NCI-H2196 (cell line): ENCODE measurements at regions not wholly inside any gene's neighbourhood (a gene's known extent, or its start where the extent isn't known, plus 50 kb on each side); places are given as distances from the start of the nearest gene placed in this dataset.
"Not testable (repeated sequence)": the region's sequence is repeated elsewhere in the genome, so short reads cannot be mapped to it uniquely, and the experiment has no call there.

Experiments
- DNase-seq: peaks from one replicate; lab custom pipeline; 2025; ENCODE audit not compliant: unreplicated experiment; lab: John Stamatoyannopoulos, UW

DNA sequence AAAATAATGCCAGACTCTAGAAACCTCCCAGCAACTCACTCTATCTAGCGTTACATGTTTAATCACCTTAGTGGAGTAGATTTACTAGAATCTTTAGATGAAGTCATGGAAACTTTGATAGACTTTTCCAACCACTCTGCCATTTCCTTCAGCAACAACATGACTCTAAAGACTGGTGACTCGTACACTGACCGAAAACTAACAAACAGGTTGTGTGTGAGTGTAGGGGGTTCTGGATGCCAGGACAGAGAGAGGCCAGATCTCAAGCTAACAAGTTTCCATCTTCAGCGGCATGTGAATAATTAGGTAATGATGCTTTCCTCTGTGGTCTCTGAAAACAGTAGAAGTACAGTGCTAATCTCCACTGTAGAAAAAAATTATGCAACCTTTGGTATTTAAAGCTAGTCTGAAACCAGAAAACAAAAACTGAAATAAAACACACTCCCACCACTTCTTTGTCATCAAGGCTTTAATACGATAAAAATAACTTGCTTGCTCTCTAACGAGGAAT lies 286.4 kb downstream of the PRDM5 start:
- DNase-seq = no peak

DNA sequence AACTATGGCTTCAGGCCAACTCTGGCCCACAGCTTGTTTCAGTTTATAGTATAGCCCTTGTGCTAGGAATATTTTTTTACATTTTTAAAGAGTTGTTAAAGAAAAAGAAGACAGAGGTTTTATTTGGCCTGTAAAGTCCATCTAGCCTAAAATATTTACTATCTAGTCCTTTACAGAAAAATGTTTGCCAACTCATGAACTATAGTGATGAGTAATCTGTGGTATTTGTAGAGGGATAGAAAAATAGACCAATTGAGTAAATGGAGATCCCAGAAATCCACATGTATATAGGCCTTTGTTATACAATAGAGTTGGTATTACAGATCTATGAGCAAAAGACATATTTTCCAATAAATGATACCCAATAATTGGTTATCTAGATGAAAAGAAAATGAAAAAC lies 288.7 kb downstream of the PRDM5 start:
- no peak for DNase-seq

DNA sequence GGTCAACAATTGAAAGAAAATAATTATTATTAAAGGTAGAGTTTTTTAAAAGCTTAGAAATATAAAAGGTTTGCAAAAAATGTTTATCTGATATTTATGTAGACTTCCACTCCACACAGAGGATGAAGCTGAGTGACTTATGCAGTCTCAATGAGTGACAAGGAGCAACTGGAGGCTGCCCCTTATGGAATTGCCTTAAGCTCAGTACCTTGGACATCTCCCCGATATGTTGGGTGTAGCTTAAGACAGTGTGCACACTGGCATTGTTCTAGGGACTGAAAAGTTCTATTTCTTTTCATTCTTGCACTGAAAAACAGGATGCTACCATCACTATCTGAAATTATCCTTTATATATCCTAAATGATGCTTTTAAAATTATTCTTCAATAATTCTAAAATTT lies 292.1 kb downstream of the PRDM5 start:
- no peak for DNase-seq

DNA sequence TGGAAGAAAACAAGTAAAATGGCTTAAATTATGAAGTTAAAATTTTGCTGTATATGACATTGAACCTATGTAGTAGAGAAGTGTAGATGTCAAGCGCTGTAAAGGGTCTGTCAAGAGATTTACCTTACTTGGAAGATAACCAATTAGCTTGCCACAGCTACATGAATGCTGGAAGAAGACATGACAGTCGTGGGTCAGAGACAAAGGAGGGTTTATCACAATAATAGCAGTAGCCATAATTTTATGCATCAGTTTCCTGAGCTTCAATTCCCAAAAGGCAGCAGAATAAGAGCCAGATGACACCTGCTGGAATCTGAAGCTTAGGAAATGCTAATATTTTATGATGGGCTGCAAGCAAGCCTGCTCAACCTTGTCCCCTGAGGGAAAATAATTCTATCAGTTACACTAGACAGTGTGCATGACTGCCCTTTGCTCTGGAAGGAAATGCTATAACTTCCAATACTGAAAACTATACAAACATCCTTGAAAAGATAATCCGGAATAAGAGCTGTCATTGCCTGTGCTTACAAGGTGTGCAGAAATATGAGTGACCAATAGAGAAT lies 292.9 kb downstream of the PRDM5 start:
- DNase-seq = no peak

DNA sequence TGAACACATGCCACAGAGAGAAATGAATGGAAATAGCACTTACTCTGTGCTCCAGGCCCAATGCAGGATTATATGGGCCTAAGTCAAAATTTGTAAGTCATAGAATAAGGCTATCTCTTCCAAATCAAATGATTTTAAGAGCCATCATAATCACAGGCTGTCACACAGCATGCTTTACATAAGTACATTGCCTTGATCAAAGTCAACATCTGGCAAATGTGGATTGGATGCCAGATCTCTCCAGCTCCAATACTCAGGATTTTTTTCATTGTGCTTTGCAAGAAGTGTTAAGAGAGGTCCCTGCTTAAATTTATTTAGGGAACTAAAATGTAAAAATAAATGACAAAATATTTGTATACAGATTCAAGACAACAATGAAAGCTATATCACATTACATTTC lies 299.9 kb downstream of the PRDM5 start:
- no peak for DNase-seq

DNA sequence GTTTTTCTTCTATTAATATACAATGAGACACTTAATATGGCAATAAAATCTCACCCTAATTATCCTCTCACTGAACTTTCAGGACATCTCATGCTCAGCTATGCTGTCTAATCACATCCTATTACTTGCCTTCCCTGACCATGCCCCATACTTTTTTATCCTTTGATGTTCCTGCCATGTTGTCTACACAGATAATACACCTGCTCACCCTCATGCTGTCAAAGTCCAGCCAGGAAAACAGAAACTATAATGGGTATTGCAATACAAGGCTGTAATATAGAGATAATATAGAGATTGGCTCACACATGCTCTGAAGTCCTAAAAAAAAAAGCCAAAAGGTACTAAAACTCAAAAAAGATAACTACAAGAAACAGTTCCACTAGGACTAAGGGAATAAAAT lies 305.4 kb downstream of the PRDM5 start:
- no peak for DNase-seq

DNA sequence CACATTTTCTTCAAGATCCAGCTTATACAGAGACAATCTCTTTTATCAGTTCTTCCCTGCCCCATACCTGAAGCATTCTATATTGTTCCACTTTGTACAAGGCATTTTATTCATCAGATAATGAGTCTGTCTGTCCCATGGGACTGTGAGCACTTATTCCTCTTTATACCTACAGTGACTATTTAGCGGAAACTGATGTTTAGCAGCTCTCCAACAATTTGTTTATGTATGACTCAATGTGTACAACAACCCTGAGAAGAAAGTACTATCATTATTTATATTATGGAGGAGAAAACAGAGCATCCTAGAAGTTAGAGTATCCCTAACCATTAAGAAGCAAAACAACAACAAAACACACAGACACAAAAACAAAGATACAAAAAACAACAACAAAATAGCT lies 306.5 kb downstream of the PRDM5 start:
- no peak for DNase-seq

DNA sequence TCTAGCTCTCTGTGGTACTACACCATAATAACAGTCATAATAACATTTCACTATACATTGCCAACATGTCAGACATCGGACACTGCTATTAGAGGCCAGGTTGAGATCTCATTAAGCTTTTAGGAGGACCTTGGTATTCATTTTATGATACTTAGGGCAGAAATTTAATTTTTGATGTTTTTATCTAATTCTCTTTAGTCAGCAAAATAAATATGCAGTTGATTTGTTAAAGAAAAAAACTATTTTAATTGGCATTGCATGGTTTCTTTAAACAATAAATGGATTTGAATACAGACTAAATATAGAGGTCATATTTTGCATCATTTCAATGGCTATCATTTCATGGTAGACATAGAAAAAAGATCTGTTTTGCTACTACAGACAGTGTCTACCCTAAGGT lies 308.7 kb downstream of the PRDM5 start:
- no peak for DNase-seq

DNA sequence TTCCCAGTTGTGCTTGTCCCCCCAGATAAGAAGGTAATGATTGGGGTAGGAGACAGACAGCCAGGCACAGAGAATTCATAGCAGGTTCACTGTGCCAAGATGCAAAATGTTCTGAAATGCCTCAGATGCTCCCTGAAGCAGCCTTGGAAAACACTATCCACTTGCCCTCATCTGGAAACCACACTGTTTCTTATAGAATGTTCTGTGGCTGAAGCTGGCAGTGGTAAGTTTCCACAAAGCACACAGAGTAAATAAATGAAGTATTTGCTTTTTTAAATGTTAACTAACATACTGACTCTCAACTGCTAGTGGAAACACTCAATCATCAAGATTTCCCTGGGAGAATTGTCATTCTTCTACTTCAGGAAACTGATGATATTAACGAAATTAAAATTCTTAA lies 311.4 kb downstream of the PRDM5 start:
- DNase-seq = no peak

DNA sequence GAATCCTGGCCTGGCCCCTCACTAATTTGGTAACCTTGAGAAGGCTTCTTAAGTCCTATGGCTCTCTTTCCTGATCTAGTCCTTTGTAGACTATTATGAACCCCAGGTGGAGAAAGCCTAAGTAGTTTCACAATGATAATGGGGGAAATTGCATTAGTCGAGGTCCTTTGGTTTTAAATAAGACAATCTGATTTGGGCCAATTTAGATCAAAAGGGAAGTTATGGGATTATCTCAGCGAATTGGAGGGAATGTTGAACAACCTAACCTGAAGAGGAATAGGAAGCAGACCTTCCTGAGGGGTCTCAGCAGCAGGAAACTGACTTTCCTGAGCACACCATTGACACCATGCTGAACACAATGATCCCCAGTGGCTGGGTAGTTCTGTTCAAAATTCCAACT lies 331.5 kb downstream of the PRDM5 start:
- DNase-seq = no peak

DNA sequence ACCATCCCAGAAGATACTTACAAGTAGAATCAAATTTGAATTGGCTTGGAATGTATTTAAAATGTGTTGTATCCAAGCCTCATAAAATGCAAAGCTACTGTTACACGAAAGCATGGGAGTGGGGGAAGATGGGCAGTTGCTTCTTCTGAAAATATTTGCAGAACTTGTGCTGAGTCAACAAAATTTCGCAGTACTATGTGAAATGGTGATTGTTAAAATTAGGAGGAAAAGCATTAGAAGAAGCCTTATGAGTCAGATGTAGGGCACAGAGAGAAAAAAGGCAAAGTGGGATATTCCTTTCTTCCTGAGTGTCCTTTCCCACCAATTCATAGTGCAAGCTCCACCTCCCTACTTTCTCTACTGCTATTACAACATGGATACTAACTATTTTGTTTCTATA lies 332.7 kb downstream of the PRDM5 start:
- DNase-seq = no peak

DNA sequence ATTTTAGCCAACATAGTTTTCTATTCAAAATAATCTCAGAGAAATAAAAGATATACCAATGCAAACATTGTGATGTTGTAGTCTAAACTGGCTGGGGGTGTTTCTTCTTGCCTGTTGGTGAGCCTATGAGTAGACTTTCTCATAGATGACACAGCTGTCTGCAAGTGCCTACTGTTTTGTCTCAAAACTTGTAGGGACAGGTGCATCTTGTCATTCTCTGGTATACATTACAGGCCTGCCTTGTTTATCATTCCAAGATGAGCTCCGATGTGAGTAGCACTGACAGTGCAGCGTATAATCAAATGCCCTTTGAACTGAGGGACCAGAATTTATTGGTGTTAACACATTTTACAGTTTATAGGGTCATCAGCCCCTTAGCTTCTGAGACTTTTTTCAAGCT lies 353.8 kb downstream of the PRDM5 start:
- DNase-seq = no peak

DNA sequence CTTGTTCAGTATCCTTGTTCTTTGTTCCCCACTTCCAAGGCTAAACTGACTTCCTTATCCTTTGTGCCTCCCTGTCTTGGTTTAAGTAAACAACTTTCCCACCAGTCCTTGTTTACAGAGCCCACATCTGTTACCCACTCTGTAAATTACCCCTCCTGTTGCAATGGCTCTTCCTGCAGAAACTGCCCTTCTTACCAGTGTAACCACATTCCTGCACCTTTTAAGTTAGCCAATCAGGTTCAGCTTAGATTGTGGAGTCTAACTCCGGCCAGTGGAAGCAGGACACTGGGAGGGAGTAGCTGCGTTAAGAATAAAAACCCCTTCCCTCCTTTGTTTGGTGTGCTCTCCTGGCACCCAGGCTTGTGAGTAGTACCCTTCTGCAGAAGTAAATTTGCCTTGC lies 360.9 kb downstream of the PRDM5 start:
- no peak for DNase-seq

DNA sequence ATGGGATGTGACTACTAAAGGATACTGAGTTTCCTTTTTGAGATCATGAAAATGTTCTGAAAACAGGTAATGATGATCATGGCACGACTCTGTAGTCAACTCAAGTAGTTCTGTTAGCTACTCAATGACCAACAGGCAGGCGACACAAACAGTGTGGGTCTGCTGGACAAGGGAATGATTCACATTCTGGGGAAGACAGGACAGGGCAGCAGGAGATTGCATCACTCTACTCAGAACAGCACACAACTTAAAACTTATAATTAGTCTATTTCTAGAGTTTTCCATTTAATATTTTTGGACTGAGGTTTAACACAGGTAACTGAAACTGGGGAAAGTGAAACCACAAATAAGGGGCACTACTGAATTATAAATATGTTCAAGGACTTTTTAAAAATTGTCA lies 365.2 kb downstream of the PRDM5 start:
- DNase-seq = no peak

DNA sequence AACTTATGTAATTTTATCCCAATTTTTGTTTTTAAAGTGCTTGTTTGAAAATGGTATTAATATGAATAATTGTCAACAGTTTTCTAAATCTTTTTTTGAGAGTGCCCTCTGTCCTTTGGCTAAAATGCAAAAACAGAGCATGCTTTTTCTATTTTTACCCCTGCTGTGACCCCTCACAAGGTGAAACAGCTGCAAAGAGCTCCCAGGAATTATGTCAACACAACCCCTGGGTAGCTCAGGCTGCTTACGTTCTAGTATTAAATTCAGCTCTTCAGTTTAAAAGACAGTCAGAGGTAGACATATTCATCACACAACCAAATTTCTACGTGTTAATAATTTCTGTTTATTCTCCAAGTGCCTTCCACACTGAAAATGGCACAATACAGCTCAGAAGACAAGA lies 367.5 kb downstream of the PRDM5 start:
- DNase-seq = no peak

DNA sequence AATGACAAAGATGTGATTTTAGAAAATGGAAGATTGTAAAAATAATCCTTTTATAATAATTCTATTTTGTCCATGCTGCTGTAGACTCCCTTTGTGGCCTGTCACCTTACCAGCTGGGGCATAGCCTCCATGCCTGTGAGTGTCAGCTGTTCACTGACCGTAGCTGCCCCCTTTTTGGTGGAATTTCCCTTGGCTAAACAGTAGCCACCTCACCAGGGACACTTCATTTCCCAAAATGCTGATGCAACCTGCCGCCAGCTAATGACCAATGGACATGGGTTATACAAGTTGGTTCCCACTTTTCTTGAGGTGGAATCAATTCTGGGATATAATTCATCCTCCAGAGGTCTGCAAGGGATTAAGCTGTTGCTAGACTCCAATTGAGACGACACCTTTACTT lies 368.4 kb downstream of the PRDM5 start:
- DNase-seq = no peak

DNA sequence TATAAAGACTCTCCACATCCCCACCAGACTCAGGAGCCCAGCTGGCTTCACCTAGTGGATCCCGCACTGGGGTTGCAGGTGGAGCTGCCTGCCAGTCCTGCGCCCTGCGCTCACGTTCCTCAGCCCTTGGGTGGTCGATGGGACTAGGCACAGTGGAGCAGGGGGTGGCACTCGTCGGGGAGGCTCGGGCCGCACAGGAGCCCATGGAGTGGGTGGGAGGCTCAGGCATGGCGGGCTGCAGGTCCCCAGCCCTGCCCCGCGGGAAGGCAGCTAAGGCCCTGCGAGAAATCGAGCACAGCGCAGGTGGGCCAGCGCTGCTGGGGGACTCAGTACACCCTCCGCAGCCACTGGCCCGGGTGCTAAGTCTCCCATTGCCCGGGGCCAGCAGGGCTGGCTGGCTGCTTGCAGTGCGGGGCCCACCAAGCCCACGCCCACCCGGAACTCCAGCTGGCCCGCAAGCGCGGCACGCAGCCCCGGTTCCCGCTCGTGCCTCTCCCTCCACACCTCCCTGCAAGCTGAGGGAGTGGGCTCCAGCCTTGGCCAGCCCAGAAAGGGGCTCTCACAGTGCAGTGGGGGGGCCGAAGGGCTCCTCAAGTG lies 371.8 kb downstream of the PRDM5 start:
- DNase-seq = not testable (repeated sequence)

DNA sequence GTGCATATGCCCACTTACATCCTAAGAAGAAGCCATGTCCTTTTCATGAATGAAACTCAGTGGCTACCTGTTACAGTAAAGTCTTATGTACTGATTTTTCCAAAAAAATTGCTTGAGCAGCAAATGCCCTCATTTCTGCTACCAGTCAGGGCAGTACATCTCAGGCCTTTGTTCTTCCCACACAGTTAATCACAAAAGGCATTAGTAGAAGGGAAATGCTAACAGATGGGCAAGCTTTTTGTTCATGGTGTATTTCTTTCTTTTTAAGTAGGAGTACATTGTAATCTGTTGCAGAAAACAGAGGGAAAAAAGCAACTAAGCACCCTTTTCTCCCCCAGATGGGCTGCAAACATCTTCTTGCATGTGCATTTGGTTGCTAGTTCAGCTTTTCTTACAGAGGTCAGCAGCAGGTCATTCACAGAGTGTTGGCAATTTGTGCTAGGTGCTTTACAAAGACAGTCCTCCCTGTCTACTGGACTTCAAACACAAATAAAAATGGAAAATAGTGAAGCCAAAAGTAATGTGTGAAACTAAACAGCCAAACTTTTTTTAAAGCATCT lies 373.4 kb downstream of the PRDM5 start:
- DNase-seq = no peak

DNA sequence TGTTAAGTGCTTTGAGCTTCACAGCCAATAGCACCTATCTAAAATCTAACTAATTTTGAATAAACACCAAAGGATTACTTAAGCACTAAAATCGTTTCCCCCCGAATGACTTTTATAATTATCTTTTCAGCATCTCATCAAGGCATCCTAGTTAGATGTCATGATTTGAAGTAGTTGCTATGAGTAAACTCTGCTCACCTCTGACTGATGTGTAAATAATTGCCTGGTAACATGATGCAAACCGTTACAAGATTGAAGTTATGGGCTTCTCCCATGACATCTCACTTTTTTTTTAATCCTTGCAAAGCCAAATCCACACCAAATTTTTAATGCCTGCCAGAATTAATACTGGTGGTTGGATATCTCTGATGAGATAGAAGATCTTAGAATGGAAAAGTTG lies 377.1 kb downstream of the PRDM5 start:
- no peak for DNase-seq

DNA sequence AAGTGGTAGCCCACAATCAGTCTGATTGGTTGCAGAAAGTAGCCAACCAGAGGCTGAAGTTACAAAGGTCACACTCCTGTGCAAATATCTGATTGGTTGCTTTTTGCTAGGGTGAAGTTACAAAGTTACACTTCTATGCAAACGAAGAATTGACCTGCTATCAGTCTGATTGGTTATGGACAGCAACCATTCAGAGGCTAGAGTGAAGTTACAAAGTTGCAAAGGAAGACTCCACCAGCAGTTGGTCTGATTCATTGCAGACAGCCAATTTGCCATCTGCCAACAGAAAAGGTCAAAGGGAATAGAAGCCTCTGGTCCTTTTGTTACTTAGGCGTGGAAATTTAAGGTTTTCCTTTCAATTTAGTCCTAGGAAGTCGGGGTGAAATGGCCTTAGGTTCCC lies 377.7 kb downstream of the PRDM5 start:
- no peak for DNase-seq

DNA sequence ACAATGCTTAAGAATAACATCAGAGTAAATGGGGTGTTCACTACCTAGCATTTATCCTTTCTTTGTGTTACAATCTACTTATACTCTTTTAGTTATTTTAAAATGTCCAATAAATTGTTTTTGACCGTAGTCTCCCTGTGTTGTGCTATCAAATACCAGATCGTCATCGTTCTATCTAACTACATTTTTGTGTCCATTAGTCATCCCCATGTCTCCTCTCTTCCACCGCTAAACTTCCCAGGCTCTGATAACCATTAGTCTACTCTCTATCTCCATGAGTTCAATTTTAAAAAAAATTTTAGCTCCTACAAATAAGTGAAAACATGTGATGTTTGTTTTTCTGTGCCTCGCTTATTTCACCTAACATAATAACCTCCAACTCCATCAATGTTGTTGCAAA lies 381.9 kb downstream of the PRDM5 start:
- no peak for DNase-seq

DNA sequence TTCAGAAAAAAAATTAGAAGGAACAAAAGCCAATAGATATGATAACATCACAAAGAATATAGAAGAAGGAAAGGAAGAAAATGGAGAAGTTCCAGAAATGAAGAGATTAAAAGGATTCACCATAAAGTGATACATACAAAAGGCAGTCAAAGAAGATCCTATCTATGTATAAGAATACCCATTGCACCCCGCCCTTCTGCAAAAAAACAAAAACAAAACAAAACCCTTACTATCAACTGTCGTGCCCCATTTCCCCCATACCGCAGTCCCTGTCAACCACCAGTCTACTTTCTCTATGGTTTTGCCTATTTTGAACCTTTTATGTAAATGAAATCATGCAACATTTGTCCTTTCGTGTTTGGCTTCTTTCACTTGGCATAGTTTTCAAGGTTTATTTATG lies 385.6 kb downstream of the PRDM5 start:
- no peak for DNase-seq

DNA sequence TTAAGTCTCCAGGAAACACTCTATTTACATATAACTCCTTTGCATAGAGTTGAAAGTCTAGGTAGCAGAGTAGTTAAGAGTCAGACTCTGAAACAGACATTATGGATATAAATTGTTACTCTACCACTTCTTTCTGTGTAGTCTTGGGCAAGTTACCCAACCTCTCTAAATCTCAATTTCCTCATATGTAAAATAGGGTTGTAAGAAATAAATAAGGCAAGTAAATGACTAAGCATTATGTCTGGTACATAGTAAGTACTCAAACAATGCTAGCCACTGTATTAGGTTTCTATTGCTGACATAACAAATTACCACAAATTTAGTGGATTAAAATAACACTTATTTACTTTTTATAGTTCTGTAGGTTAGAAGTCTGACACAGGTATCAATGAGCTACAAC lies 394.1 kb downstream of the PRDM5 start:
- no peak for DNase-seq
